ENCODE measurements at regions not wholly inside any gene's neighbourhood (a gene's known extent, or its start where the extent isn't known, plus 50 kb on each side); places are given as distances from the start of the nearest gene placed in this dataset.

DNA sequence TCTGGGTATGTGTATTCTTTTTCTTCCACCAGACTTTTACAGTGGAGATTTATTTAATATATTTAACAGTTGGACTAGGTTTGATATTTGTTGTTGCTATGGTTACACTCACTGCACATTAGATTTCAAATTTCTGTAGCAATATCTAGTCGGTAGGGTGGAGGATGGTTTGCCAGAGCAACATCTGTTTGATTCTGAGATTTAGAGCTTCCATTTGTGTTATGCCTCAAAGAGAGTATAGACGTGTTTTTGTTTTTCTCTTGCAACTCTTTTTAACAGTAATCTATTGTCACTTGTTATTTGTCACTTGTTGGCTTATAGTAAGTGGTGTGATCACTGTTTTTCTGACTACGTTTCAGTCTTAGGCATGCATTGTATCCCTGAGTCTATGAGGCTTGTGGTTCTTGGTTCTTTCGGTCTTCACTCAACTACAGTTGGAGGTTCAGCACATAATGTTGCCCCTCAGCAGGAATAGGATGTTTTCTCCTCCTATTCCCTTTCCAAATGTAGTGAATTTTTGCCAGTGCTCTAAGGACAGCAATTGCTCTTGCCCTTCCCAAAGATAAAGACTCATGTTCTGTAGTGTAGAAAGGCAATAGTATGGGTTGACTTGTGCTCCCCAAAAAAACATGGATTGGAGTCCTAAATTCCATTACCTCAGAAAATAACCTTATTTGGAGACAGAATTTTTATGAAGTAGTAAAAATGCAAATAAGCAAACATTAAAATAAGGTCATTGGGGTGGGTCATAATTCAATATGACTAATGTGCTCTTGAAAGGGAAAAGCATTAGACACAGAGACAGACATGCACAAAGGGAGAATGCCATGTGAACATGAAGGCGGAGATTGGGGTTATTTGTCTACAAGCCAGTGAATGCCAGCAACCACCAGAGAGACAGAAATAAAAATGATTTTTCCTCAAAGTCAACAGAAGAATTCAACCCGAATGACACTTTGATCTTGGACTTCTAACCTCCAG lies 692.1 kb downstream of the DIPK2A start:
- TF ChIP-seq, protein P1, sequence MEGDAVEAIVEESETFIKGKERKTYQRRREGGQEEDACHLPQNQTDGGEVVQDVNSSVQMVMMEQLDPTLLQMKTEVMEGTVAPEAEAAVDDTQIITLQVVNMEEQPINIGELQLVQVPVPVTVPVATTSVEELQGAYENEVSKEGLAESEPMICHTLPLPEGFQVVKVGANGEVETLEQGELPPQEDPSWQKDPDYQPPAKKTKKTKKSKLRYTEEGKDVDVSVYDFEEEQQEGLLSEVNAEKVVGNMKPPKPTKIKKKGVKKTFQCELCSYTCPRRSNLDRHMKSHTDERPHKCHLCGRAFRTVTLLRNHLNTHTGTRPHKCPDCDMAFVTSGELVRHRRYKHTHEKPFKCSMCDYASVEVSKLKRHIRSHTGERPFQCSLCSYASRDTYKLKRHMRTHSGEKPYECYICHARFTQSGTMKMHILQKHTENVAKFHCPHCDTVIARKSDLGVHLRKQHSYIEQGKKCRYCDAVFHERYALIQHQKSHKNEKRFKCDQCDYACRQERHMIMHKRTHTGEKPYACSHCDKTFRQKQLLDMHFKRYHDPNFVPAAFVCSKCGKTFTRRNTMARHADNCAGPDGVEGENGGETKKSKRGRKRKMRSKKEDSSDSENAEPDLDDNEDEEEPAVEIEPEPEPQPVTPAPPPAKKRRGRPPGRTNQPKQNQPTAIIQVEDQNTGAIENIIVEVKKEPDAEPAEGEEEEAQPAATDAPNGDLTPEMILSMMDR (IDR thresholded peaks at IDR 0.05) = no peak
- TF ChIP-seq POLR2AphosphoS5 (IDR thresholded peaks at IDR 0.05) = no peak
